ENCODE measurements at regions not wholly inside any gene's neighbourhood (a gene's known extent, or its start where the extent isn't known, plus 50 kb on each side); places are given as distances from the start of the nearest gene placed in this dataset.

DNA sequence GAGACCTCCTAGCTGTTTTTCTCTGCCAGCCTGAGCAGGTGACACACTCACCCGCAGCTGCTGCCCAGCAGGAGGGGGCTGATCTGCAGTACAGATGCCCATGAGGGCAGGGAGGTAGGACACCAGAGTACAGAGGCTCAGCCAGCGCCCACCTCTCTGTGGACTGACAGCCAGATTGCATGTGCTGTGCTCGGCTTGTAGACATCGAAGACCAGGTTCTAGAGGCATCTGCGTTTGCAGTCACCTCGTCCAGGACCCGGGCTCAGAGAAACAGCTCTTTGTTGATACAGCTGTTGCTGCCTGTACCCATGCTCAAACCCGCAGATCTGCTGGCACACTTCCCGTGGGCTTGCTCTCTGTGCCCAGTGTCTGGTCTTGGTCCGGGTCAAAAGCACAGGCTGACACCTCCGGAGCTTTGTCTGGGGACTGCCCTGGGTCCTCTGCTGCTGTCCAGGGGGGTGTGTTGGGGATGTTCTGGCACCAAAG, 224.7 kb downstream of the GLRX3 start:
- TF ChIP-seq, protein P1, sequence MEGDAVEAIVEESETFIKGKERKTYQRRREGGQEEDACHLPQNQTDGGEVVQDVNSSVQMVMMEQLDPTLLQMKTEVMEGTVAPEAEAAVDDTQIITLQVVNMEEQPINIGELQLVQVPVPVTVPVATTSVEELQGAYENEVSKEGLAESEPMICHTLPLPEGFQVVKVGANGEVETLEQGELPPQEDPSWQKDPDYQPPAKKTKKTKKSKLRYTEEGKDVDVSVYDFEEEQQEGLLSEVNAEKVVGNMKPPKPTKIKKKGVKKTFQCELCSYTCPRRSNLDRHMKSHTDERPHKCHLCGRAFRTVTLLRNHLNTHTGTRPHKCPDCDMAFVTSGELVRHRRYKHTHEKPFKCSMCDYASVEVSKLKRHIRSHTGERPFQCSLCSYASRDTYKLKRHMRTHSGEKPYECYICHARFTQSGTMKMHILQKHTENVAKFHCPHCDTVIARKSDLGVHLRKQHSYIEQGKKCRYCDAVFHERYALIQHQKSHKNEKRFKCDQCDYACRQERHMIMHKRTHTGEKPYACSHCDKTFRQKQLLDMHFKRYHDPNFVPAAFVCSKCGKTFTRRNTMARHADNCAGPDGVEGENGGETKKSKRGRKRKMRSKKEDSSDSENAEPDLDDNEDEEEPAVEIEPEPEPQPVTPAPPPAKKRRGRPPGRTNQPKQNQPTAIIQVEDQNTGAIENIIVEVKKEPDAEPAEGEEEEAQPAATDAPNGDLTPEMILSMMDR (IDR thresholded peaks at IDR 0.05): no peak
- TF ChIP-seq POLR2A (IDR thresholded peaks at IDR 0.05) (no peak), EP300 (IDR thresholded peaks at IDR 0.05) (no peak)

All from ovary (tissue), 3 donors.